ENCODE measurements at regions not wholly inside any gene's neighbourhood (a gene's known extent, or its start where the extent isn't known, plus 50 kb on each side); places are given as distances from the start of the nearest gene placed in this dataset.

GRCh38 chr1:208358651-208359050 lies 114.5 kb upstream of the PLXNA2 start:
- no peaks in the 10 kb centered on the region for H3K79me2 ChIP-seq (ENCODE audit: low read length)
- H4K20me1 ChIP-seq (ENCODE audit: insufficient read depth, low read length), result no peaks in the 10 kb centered on the region
- no peaks in the 10 kb centered on the region for H3K9me3 ChIP-seq (replicated peaks; ENCODE audit: insufficient read depth, low read length)
- no peak for DNase-seq
- no peak overlapping the region for H3K4me3 ChIP-seq (ENCODE audit: low read length)
- H3K9me2 ChIP-seq (replicated peaks; ENCODE audit: insufficient read depth, low read length), result no peaks in the 10 kb centered on the region
- H3K36me3 ChIP-seq (replicated peaks; ENCODE audit: insufficient read depth, low read length), result no peaks in the 10 kb centered on the region
- no peak overlapping the region for H3K4me2 ChIP-seq (ENCODE audit: low read depth, low read length)
- H3K9ac ChIP-seq (ENCODE audit: low read length), result no peak overlapping the region
- H3K27me3 ChIP-seq (replicated peaks; ENCODE audit: insufficient read depth, low read length), result no peaks in the 10 kb centered on the region
- H3F3A ChIP-seq (ENCODE audit: insufficient read depth, low read length), result no peaks in the 10 kb centered on the region
- TF ChIP-seq EZH2phosphoT487 (IDR thresholded peaks at IDR 0.05; ENCODE audit: low read length) (no peak), EZH2 (optimal IDR thresholded peaks at IDR 0.05; ENCODE audit: low read depth, low read length) (no peak)
- TF ChIP-seq, protein P1, sequence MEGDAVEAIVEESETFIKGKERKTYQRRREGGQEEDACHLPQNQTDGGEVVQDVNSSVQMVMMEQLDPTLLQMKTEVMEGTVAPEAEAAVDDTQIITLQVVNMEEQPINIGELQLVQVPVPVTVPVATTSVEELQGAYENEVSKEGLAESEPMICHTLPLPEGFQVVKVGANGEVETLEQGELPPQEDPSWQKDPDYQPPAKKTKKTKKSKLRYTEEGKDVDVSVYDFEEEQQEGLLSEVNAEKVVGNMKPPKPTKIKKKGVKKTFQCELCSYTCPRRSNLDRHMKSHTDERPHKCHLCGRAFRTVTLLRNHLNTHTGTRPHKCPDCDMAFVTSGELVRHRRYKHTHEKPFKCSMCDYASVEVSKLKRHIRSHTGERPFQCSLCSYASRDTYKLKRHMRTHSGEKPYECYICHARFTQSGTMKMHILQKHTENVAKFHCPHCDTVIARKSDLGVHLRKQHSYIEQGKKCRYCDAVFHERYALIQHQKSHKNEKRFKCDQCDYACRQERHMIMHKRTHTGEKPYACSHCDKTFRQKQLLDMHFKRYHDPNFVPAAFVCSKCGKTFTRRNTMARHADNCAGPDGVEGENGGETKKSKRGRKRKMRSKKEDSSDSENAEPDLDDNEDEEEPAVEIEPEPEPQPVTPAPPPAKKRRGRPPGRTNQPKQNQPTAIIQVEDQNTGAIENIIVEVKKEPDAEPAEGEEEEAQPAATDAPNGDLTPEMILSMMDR (IDR thresholded peaks at IDR 0.05; ENCODE audit: low read length), result no peak
- H3K4me1 ChIP-seq (ENCODE audit: low read length), result no peaks in the 10 kb centered on the region
- H2AFZ ChIP-seq (ENCODE audit: low read length), result no peak overlapping the region
- H3K27ac ChIP-seq (ENCODE audit: low read length), result no peak overlapping the region

GRCh38 chr1:208362011-208362410 lies 117.8 kb upstream of the PLXNA2 start:
- Histone ChIP-seq H3K9me3 (replicated peaks; ENCODE audit: insufficient read depth, low read length) (no peaks in the 10 kb centered on the region), H3K27ac (ENCODE audit: low read length) (no peak overlapping the region)

GRCh38 chr1:208366559-208366958 lies 122.4 kb upstream of the PLXNA2 start:
- Histone ChIP-seq H2AFZ (ENCODE audit: low read length) (no peak overlapping the region), H3K9me2 (replicated peaks; ENCODE audit: insufficient read depth, low read length) (no peaks in the 10 kb centered on the region), H3K27me3 (replicated peaks; ENCODE audit: insufficient read depth, low read length) (no peaks in the 10 kb centered on the region), H4K20me1 (ENCODE audit: insufficient read depth, low read length) (no peaks in the 10 kb centered on the region), H3K4me1 (ENCODE audit: low read length) (no peaks in the 10 kb centered on the region), H3F3A (ENCODE audit: insufficient read depth, low read length) (no peaks in the 10 kb centered on the region), H3K4me3 (ENCODE audit: low read length) (no peak overlapping the region), H3K79me2 (ENCODE audit: low read length) (no peaks in the 10 kb centered on the region), H3K9me3 (replicated peaks; ENCODE audit: insufficient read depth, low read length) (no peaks in the 10 kb centered on the region), H3K4me2 (ENCODE audit: low read depth, low read length) (no peak overlapping the region), H3K27ac (ENCODE audit: low read length) (no peak overlapping the region), H3K36me3 (replicated peaks; ENCODE audit: insufficient read depth, low read length) (no peaks in the 10 kb centered on the region), H3K9ac (ENCODE audit: low read length) (no peak overlapping the region)
- DNase-seq, result no peak
- TF ChIP-seq EZH2 (optimal IDR thresholded peaks at IDR 0.05; ENCODE audit: low read depth, low read length), result no peak

More at GRCh38 chr1:208362011-208362410, 117.8 kb upstream of the PLXNA2 start:
- H3K27me3 ChIP-seq (replicated peaks; ENCODE audit: insufficient read depth, low read length), result no peaks in the 10 kb centered on the region
- H2AFZ ChIP-seq (ENCODE audit: low read length), result no peak overlapping the region
- no peaks in the 10 kb centered on the region for H3K9me2 ChIP-seq (replicated peaks; ENCODE audit: insufficient read depth, low read length)
- H3K4me3 ChIP-seq (ENCODE audit: low read length), result no peak overlapping the region
- no peak overlapping the region for H3K9ac ChIP-seq (ENCODE audit: low read length)
- H3F3A ChIP-seq (ENCODE audit: insufficient read depth, low read length), result no peaks in the 10 kb centered on the region
- no peak overlapping the region for H3K4me2 ChIP-seq (ENCODE audit: low read depth, low read length)
- H3K36me3 ChIP-seq (replicated peaks; ENCODE audit: insufficient read depth, low read length), result no peaks in the 10 kb centered on the region
- no peak for DNase-seq
- H4K20me1 ChIP-seq (ENCODE audit: insufficient read depth, low read length), result no peaks in the 10 kb centered on the region
- no peaks in the 10 kb centered on the region for H3K4me1 ChIP-seq (ENCODE audit: low read length)
- H3K79me2 ChIP-seq (ENCODE audit: low read length), result no peaks in the 10 kb centered on the region
- TF ChIP-seq, protein P1 (IDR thresholded peaks at IDR 0.05; ENCODE audit: low read length), result no peak
- TF ChIP-seq EZH2phosphoT487 (IDR thresholded peaks at IDR 0.05; ENCODE audit: low read length) (no peak), EZH2 (optimal IDR thresholded peaks at IDR 0.05; ENCODE audit: low read depth, low read length) (no peak)

GRCh38 chr1:208369045-208369444 lies 124.9 kb upstream of the PLXNA2 start:
- no peaks in the 10 kb centered on the region for H3K9me2 ChIP-seq (replicated peaks; ENCODE audit: insufficient read depth, low read length)
- H3K4me3 ChIP-seq (ENCODE audit: low read length), result no peak overlapping the region
- no peaks in the 10 kb centered on the region for H3K36me3 ChIP-seq (replicated peaks; ENCODE audit: insufficient read depth, low read length)
- TF ChIP-seq, protein P1 (IDR thresholded peaks at IDR 0.05; ENCODE audit: low read length), result no peak
- TF ChIP-seq EZH2phosphoT487 (IDR thresholded peaks at IDR 0.05; ENCODE audit: low read length) (no peak), EZH2 (optimal IDR thresholded peaks at IDR 0.05; ENCODE audit: low read depth, low read length) (no peak)
- no peaks in the 10 kb centered on the region for H3K9me3 ChIP-seq (replicated peaks; ENCODE audit: insufficient read depth, low read length)
- DNase-seq, result no peak
- H3K27me3 ChIP-seq (replicated peaks; ENCODE audit: insufficient read depth, low read length), result no peaks in the 10 kb centered on the region
- H3F3A ChIP-seq (ENCODE audit: insufficient read depth, low read length), result no peaks in the 10 kb centered on the region
- no peak overlapping the region for H3K9ac ChIP-seq (ENCODE audit: low read length)
- no peaks in the 10 kb centered on the region for H3K79me2 ChIP-seq (ENCODE audit: low read length)
- no peaks in the 10 kb centered on the region for H4K20me1 ChIP-seq (ENCODE audit: insufficient read depth, low read length)
- H2AFZ ChIP-seq (ENCODE audit: low read length), result no peak overlapping the region
- no peak overlapping the region for H3K4me2 ChIP-seq (ENCODE audit: low read depth, low read length)
- no peaks in the 10 kb centered on the region for H3K4me1 ChIP-seq (ENCODE audit: low read length)
- H3K27ac ChIP-seq (ENCODE audit: low read length), result no peak overlapping the region

Measured in MM.1S (cell line).